ENCODE measurements at regions not wholly inside any gene's neighbourhood (a gene's known extent, or its start where the extent isn't known, plus 50 kb on each side); places are given as distances from the start of the nearest gene placed in this dataset.
"Not testable (repeated sequence)": the region's sequence is repeated elsewhere in the genome, so short reads cannot be mapped to it uniquely, and the experiment has no call there.

DNA sequence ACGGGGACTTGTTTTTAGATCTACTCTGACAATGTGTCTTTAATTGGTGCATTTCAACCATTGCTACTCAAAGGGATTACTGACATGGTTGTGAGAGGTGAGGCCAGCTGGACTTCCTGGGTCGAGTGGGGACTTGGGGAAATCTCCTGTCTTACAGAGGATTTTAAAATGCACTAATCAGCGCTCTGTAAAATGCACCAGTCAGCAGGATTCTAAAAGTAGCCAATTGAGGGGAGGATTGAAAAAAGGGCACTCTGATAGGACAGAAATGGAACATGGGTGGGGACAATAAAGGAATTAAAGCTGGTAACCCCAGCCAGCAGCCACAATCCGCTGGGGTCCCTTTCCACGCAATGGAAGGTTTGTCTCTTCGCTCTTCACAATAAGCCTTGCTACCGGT is 122.5 kb upstream of the SNRPN start:
- ATAC-seq (no peak), DNase-seq (ENCODE audit: low spot score) (no peak)

DNA sequence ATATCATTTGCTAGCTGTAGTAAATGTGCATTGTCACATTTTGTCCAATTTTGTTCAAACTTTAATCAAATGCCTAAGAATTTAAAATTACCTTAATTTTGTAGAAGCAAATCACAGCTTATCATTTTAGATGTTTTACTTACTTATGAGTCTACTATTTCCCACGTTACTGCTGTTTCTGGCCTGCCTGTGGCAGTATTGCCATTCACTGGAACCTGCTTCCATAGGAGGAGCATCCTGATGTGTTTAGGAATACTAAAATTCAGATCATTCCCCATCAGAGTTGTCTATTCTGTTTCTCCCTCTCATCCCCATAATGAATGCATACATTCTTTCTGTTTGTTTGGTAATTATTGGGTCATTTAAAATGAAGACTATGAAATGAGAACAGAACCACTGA is 119.5 kb upstream of the SNRPN start:
- no peak for ATAC-seq

DNA sequence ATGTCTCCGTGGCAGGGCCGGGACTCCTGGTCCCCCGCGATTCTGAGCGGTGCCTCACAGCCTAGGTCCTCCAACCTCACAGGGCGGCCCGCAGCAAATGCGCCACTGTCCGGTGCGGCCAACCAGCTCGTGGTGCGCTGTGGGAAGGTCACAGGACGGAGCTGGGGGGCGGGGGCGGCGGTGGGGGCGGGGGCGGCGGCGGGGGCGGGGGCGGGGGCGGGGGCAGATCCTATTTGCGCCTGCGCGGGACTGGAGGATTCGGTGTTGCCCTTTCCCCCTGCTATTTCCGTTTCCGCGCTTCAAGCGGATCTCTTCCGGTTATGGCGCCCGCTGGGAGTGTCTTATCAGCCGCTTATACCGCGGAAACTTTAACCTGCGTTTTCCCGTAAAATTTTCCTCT is 106.7 kb upstream of the SNRPN start:
- DNase-seq (ENCODE audit: low spot score), result no peak
- ATAC-seq, result no peak

More for the DNA sequence above, 119.5 kb upstream of the SNRPN start:
- DNase-seq (ENCODE audit: low spot score), result no peak

DNA sequence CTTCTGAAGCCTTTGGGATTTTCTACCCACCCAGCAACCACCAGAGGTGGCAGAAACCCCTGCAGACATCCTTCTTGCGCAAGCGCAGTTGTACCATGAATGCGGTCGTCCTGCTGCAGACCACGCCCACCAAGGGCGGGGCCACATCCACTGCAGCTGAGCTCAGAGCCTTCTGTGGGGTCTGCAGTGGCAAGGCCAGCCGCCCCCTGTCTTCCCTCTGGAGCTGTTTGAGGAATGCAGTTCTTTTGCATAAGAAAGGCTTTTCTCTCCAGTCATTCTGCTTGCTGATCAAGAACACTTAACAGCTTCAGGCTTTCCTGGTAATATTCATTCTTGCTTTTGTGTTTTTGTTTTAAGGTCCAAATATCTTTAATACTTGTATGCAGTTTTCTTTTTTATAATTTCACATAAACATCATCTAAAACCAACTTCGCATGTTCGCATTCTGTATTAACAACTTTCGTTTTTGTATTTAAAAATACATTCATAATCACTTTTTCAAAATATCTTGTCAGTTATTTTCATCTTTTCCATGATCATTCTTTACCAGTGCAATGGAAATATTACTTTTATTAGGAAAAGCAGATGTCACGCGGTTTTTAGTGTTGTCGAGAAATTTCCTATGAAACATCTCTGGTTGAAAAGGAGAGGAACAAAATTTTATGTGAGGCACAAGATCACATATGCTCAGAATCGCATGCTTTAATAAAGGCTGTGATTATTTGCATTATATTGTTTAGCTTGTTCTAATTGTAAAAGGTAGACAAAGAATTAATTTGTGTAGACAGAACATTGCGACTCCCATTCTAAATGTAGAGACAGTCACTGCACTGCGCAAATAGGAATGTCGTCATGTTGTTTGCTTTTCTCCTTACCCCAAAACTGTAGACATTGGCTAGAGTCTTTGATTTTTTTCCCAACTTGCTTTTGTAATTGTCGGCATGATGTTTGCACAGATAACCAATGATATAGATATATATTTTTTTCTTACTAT is 98.1 kb upstream of the SNRPN start:
- DNase-seq (ENCODE audit: low spot score) (no peak), ATAC-seq (no peak)

DNA sequence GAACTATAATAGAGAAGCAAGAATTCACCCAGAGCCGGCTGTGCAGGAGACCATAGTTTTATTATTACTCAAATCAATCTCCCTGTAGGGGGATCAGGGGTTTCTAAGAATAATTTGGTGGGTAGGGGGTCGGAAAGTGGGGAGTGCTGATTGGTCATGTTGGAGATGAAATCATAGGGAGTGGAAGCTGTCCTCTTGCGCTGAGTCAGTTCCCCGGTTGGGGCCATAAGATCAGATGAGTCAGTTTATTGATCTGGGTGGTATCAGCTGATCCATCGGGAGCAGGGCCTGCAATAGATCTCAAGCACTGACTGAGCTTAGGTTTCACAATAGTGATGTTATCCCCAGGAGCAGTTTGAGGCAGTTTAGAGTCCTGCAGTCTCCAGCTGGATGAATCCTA is 97.0 kb upstream of the SNRPN start:
- no peak for ATAC-seq

DNA sequence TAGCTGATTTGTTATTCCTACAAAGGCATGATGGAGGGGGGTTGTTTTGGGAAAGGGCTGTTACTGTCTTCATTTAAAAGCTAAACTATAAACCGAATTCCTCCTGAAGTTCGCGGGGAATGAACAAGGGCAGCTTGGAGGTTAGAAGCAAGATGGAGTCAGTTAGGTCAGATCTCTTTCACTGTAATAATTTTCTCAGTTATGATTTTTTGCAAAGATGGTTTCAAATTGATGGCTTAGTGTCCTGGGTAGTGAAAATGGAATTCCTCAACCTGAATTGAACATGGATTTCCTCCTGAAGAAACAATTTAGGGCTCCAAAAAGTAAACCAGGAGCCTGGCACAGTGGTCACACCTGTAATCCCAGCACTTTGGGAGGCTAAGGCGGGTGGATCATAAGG is 96.6 kb upstream of the SNRPN start:
- not testable (repeated sequence) for DNase-seq (ENCODE audit: low spot score); ATAC-seq

More for the DNA sequence above, 97.0 kb upstream of the SNRPN start:
- DNase-seq (ENCODE audit: low spot score), result no peak

DNA sequence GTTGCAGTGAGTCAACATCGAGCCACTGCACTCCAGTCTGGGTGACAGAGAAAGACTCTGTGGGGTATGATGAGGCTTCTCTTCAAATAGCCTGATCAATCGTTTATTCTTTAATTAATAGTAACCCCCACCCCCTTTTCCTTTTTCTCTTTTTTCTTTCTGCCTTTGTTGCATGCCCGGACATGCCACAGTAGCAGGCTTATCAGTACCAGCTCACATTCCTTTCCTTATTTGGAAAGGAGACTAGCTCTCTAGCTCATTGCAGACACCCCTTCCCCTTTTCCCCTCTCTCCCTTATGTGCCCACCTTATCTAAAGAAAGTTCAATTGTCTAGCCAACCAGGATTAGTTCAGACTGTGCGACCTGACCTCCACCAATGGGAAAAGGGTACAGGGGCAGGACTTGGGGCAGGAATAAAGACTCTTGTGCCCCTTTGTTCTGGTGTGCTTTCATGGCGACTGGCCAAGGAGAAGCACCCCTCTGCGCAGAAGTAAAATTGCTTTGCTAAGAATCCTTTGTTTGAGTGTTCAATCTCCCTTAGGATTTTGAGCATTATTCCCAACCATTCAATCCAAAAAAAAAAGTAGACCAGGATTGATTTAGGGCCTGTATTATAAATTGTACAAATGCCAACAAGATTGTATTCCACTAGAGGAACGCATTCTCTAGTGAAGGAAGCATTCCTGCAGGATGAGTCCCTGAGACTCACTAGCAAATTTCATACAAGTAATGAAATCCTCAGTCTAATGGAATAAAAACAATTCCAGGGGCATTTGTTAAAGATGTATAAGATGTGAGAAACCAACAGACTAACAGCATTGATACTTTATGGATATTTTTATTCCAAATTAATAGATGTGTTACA is 95.8 kb upstream of the SNRPN start:
- ATAC-seq, result no peak
- no peak for DNase-seq (ENCODE audit: low spot score)

DNA sequence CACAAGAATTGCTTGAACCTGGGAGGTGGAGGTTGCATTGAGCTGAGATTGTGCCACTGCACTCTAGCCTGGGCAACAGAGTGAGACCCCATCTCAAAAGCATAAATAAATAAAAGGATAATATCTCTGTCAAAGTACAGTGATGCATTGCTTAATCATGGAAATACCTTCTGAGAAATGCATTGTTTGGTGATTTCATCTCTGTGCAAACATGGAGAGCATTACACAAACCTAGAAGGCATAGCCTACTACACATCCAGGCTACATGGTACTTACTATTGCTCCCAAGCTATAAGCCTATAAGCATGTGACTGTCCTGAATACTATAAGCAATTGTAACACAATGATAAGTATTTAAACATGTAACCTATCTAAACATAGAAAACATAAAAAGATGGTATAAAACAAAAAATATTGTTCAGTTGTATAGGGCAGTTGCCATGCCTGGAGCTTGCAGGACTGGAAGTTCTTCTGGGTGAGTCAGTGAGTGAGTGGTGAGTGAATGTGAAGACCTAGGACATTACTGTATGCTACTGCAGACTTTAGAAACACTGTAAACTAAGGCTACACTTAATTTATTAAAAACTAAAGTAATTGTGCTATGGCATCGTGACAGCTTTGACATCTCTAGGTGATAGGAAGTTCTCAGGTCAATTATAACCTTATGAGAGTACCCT is 93.6 kb upstream of the SNRPN start:
- DNase-seq (ENCODE audit: low spot score) (no peak), ATAC-seq (no peak)

DNA sequence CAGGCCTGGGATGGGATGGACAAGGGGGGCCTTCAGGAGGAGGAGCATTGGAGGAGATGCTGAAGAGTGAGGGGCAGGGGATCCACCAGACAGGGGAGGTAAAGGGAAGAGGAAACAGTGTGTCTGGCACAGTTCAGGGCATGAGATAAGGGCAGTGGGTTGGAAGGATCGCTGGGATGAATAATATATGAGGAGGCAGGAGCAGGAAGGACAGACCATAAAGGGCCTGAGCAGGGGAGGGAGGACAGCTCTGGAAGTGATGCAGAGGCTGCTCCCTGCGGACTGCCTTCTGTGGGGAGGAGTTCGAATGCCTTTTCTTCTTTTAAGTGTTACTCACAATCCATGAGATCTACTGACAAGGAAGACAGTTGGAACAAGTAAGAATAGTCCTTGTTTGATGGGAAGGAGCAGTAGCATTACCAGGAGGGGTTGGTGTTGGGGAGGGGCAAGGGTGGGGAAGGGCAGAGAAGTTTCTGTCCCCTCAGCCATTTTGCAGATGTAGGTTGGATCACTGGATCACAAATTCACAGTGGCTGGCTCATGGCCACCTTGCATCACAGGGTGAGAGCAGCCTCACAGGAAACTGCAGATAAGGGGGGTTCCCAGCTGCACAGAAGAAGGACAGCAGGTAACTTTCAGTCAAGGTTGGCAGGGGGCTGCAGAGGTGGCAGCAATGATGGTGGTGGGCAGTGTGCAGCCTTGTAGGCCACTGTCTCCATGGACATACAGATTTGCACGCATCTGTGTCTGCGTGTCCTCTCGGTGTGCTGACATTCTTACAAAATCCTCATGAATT is 91.9 kb upstream of the SNRPN start:
- ATAC-seq, result no peak
- DNase-seq (ENCODE audit: low spot score), result no peak

DNA sequence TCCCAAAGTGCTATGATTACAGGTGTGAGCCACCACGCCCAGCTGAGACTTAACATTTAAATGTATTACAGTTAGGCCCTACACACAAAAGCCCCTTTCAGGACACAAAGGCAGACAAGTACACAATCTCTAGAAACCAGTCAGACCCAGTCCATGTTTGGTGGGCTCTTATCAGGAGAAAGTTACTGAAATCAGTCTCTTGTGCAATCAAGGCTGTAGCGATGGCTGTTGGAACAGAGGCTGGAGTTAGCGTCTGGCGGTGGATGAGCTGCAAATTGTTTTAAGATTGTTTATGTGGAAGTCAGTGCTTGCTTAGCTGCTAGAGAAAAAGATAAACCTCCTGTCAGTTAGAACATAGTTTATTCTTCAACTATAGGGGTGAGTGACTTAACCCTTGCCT is 89.5 kb upstream of the SNRPN start:
- DNase-seq (ENCODE audit: low spot score), result no peak
- ATAC-seq, result no peak

DNA sequence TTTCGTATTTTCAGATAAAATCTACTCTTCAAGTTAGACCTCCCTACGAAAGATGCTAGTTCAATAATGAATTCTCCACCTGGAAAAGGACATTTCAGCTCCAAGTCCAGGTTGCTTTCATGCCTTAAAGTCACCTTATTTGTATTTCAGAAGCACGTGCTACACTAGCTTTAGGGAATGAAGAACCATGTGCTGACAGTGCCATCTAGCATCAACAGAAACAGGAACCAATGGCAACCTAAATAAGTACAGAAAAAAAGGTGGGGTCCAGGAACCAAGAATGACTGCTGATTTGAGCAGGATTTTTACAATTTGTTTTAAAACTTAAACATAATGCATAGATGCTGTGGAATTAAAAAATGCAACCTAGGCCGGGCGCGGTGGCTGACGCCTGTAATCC is 77.6 kb upstream of the SNRPN start:
- ATAC-seq, result no peak
- DNase-seq (ENCODE audit: low spot score), result no peak

DNA sequence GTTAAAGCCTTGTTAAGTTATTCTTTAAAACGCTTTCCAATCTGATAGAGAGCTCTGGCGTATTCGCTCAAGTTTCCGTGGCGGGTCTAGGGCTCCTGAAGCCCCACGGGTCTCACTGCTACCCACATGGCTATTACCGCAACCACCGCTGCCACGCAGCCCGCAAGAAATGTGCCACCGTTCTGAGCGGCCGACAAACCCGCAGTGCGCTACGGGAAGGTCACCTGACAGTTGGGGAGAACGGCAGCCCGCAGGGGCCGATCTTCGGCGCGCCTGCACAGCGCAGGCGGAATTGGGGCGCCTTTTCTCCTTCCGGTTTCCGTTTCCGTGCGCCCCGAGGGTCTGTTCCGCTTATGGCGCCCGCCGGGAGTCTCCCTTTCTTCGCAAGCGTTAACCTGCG is 76.6 kb upstream of the SNRPN start:
- ATAC-seq, result peak; percentile 55
- peak; percentile 44 for DNase-seq (ENCODE audit: low spot score)

DNA sequence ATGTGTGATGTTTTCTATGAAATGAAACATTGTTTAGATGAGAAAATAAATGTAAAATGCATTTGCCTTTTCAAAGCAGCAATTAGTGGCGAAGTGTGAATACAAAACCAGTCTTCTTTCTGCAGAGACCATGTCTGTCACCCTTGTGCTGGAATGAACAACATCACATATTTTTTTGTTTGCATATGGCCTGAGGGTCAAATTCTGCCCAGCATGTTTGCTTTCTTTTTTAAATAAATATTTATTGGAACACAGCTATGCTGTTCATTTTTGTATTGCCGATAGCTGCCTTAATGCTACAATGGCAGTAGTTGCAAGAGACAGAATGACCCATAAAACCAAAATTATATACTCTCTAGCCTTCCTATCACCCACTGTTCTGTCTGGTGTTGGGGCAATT is 75.3 kb upstream of the SNRPN start:
- no peak for ATAC-seq
- no peak for DNase-seq (ENCODE audit: low spot score)

DNA sequence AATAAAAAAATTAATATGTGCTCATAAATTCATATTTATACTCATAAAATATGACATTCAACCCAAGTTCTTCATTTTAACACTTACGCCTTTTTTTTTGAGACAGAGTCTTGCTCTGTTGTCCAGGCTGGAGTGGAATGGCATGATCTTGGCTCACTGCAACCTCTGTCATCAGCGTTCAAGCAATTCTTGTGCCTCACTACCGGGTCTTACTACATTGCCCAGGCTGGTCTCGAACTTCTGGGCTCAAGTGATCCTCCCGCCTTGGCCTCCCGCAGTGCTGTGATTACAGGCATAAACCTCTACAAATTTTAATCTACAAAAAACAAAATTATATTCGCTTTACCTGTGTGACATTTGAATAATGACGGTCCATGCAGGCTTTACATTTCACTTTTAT is 74.1 kb upstream of the SNRPN start:
- DNase-seq (ENCODE audit: low spot score), result no peak
- no peak for ATAC-seq

DNA sequence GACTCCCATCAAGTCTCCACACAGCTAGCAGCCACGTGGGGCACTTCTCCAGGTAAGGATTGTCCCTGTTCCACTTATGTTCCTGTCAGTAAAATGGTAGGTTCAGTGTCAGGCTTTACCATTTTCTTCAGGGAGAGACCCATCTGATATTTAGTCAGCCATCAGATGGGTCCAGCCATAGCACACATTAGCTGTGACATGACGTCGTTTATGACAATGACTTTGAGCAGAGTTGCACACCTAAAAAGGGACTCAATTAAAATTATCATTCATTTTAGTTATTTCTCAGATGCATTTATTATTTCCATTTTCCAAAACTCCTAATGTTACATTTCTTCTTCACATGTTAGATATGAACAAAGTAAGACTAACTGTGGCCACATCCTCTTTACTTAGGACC is 68.2 kb upstream of the SNRPN start:
- no peak for DNase-seq (ENCODE audit: low spot score)
- ATAC-seq, result no peak

DNA sequence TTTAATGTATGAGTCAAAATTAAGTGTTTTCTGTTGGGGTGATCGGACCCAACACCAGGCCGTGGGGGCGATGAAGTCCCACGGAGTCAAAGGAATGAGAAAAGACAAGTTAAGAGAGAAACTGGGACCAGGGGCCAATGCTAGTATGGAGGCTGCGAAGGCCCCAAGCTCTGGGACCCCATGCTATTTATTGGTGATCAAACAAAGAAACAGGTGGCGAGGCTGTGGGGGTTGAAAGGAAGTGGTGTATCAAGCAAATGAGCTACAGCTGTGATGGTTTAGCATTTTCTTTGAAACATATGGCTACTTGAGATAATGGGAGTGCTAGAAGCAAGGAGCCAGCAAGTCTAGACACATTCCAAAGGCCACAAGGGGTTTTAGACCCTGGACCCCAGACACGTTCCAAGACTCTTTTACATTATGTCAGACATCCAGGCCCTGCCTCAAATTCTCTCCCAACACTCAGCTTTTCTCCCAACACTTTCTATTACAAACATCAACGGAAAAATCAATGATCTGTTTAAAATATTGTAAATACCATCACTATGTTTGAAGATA is 56.0 kb upstream of the SNRPN start:
- no peak for ATAC-seq
- DNase-seq (ENCODE audit: low spot score), result no peak

DNA sequence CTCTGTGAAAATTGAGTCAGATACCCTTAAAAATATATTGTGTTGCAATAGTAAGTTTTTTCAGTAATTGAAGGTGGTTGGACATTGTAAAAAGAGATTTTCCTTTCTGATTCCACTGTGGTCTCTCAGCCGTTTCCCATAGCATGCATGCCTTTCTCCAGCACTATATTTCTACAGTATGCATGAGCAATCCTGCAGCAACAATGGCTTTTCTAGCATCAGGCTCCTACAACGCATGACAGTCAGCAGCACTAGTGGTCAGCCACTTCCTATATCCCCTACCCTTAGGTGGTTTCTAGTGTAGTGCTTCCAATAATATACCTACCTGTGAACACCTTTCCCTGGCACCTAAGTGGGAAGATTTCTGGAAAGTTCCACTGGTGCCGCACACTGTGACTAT is 55.4 kb upstream of the SNRPN start:
- ATAC-seq (no peak), DNase-seq (ENCODE audit: low spot score) (no peak)

DNA sequence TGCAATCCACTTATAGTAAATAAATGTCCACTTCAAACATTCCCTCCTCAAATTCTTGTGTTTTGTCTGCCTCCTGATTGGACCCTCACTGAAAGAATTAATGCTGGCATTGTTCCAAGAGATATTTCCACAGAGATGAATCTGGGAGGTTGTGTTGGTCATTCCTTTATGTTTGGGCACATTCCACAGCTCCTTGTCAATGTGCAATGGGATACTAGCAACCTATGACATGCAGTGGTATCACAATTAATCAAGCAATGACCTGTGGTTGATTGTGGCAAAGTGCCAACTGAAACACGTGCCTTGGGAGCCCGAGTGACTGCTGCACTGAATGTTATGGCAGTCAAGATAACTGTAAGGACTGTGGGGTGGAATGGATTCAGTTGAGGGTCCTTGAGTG is 55.0 kb upstream of the SNRPN start:
- ATAC-seq, result no peak

DNA sequence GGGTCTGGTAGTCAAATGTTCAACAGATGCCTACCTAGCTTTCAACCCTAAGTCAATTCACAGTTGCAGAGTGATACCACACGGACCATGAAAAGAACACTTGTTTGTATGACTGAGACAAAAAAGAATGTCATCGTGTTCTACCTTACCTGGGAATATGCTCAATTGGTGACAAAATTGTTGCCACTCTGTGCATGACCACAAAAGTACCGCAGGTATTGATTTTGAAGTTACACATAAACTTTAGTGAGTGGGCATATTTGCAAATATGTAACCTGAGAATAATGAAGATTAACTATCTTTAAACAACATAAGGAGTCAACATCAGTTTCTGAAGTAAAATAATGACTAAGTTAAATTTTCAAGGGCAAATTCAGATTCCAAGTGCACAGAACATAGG is 53.4 kb upstream of the SNRPN start:
- DNase-seq (ENCODE audit: low spot score), result no peak
- ATAC-seq, result no peak

More for the DNA sequence above, 55.0 kb upstream of the SNRPN start:
- no peak for DNase-seq (ENCODE audit: low spot score)
